ENCODE measurements at regions not wholly inside any gene's neighbourhood (a gene's known extent, or its start where the extent isn't known, plus 50 kb on each side); places are given as distances from the start of the nearest gene placed in this dataset.

- peak; percentile 54 for DNase-seq
These were observed 658.5 kb downstream of the AJAP1 start for GRCh38 chr1:5312862-5313261.

- peak; percentile 54 for DNase-seq
These were observed 657.9 kb downstream of the AJAP1 start for GRCh38 chr1:5312293-5312674.

- peak; percentile 67 for DNase-seq
These were observed 657.4 kb downstream of the AJAP1 start for GRCh38 chr1:5311634-5312292.

- DNase-seq, result peak; percentile 67
These were observed 656.7 kb downstream of the AJAP1 start for GRCh38 chr1:5311147-5311546.

- no peak for DNase-seq
These were observed 653.8 kb downstream of the AJAP1 start for GRCh38 chr1:5308249-5308648.

GRCh38 chr1:5304702-5305101, 650.3 kb downstream of the AJAP1 start:
- no peak for DNase-seq

GRCh38 chr1:5298376-5298775, 644.0 kb downstream of the AJAP1 start:
- DNase-seq, result no peak

- DNase-seq, result no peak
These were observed 643.5 kb downstream of the AJAP1 start for GRCh38 chr1:5297886-5298239.

GRCh38 chr1:5297180-5297885, 642.9 kb downstream of the AJAP1 start:
- DNase-seq, result peak; percentile 29

GRCh38 chr1:5296557-5297179, 642.3 kb downstream of the AJAP1 start:
- DNase-seq, result no peak

- DNase-seq, result no peak
These were observed 641.7 kb downstream of the AJAP1 start for GRCh38 chr1:5296095-5296494.

- no peak for DNase-seq
These were observed 637.5 kb downstream of the AJAP1 start for GRCh38 chr1:5291889-5292288.

- DNase-seq, result no peak
These were observed 633.1 kb downstream of the AJAP1 start for GRCh38 chr1:5287178-5288150.

GRCh38 chr1:5286244-5286643, 631.8 kb downstream of the AJAP1 start:
- DNase-seq, result no peak

- DNase-seq, result no peak
These were observed 620.1 kb downstream of the AJAP1 start for GRCh38 chr1:5274527-5274926.

GRCh38 chr1:5273280-5274003, 619.0 kb downstream of the AJAP1 start:
- DNase-seq, result no peak

- DNase-seq, result no peak
These were observed 617.9 kb downstream of the AJAP1 start for GRCh38 chr1:5272325-5272724.

- DNase-seq, result no peak
These were observed 616.9 kb downstream of the AJAP1 start for GRCh38 chr1:5271264-5271663.

- no peak for DNase-seq
These were observed 615.5 kb downstream of the AJAP1 start for GRCh38 chr1:5269901-5270300.

GRCh38 chr1:5267603-5268235, 613.3 kb downstream of the AJAP1 start:
- DNase-seq, result no peak

- no peak for DNase-seq
These were observed 611.1 kb downstream of the AJAP1 start for GRCh38 chr1:5265438-5266075.

Data from NCI-H510A treated with DMSO at 0.1 percent for 48 hours (cell line).